Right ventricle myocardium superior (tissue), 1 donor: ENCODE measurements at regions not wholly inside any gene's neighbourhood (a gene's known extent, or its start where the extent isn't known, plus 50 kb on each side); places are given as distances from the start of the nearest gene placed in this dataset.

ENCODE experiments used
- ATAC-seq: fragments of 200-7000 bp; cut with Tn5 transposase; one replicate; pipeline ENCODE4 v1.9.1; 2020; ENCODE audit warnings: mild to moderate bottlenecking; ENCODE audit not compliant: poor library complexity
- DNase-seq: peaks from one replicate; pipeline ENCODE4 v3.0.0-alpha.2; 2020
- intact Hi-C: fragments of 100-400 bp; cut with DNase I; formaldehyde crosslinking; loops from one replicate; pipeline ENCODE4 v1.11.2; 2022
- donor health status: DM: no; HTN: yes; CAD: no; lungs with severe emphysema.

GRCh38 chr2:149827585-149828126, 240.1 kb upstream of the MMADHC start:
- DNase-seq: no peak
- intact Hi-C loops: no loop called here
- ATAC-seq: no peak

- ATAC-seq (no peak), DNase-seq (no peak)
- intact Hi-C loops: no loop called here
Observed at GRCh38 chr2:149826471-149827125, 239.0 kb upstream of the MMADHC start.

GRCh38 chr2:149825473-149825872, 237.9 kb upstream of the MMADHC start:
- DNase-seq (no peak), ATAC-seq (no peak)
- intact Hi-C loops: no loop called here

- ATAC-seq (no peak), DNase-seq (no peak)
- intact Hi-C loops: no loop called here
Observed at GRCh38 chr2:149824136-149824535, 236.6 kb upstream of the MMADHC start.

- intact Hi-C loops: no loop called here
- ATAC-seq: no peak
Observed at GRCh38 chr2:149819356-149819957, 231.9 kb upstream of the MMADHC start.

GRCh38 chr2:149816756-149817551, 229.4 kb upstream of the MMADHC start:
- no peak for ATAC-seq
- DNase-seq: no peak
- intact Hi-C loops: no loop called here

More at GRCh38 chr2:149819356-149819957, 231.9 kb upstream of the MMADHC start:
- DNase-seq: no peak

DNA sequence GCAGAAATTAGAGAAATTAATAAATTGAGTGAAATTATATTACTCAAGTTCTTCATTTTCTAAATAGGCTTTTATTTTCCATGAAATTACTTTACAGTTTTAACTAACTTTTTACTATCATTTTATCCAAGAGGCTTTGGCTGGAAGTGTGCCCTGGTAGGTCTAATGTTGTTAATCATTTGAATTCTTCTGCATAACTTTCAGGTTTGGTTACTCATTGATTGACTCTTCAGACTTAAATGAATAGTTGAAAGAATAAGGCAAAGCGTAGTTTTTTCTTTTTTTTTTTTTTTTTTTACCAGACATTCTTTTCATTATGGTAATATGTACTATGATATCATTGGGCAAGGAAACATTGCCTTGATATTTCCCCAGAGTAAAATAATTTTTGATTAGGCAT, 228.4 kb upstream of the MMADHC start:
- ATAC-seq: no peak
- no peak for DNase-seq
- intact Hi-C loops: no loop called here

DNA sequence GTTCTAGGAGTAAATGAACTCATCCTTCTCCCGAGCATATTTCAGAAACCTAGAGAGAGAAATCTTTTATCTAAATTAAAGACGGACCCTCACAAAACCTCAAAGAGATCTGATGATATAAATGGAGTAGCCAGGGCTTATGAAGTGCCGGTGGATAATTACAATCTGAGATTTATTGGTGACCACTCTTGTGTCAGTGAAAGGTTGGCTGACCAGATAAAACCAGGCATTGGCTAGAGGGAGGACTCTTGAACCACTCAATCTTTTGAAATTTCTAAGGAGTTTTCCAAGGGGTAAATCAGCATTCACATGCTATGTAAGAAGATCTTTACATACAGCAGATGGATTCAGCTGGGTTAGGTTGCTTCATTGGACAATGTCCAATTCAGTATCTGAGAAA, 227.3 kb upstream of the MMADHC start:
- no peak for ATAC-seq
- DNase-seq: no peak
- intact Hi-C loops: no loop called here

GRCh38 chr2:149814049-149814448, 226.5 kb upstream of the MMADHC start:
- intact Hi-C loops: no loop called here
- ATAC-seq (no peak), DNase-seq (no peak)

DNA sequence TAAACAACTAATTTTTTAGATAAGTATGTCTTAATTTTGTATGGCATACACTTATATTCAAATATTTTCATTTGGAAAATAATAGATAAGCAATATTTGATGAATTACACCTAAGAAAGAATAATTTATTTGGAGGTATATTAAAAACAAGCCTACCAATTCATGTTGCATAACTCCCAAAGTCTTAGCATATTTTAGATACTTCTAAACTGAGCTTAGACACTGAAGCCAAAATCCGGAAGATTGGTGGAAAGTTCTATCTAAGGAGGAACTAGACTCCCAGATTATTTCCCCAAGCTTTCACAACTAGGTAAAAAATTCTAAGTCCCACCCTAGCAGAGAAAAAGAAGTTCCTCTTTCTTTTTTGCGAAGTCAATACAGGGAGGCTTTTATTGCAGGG, 221.0 kb upstream of the MMADHC start:
- no peak for DNase-seq
- ATAC-seq: no peak
- intact Hi-C loops: loop anchor here (10.0 kb wide), 1 partner anchor 676 kb away; the partner anchor contains the start of gene RND3

DNA sequence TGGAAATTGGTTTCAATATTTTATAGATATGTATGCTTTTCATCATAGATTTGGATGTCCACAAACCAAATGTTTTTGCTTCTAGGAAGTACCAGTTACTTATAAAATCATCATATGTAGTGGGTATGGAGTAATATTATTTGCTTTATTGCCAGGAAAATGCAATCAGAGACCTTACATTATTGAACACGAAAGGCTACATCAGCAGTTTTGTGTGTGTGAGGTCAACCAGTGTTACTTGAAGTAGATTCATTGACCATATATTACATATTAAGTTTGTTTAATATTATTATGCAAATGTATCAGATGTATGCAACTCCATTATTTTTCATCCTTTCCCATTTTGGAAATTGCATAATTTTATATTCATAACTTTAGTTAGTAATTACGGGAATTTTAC, 219.1 kb upstream of the MMADHC start:
- ATAC-seq: no peak
- no peak for DNase-seq
- intact Hi-C loops: loop anchor here (10.0 kb wide), 1 partner anchor 678 kb away; the partner anchor contains the start of gene RND3

GRCh38 chr2:149800624-149801542, 213.3 kb upstream of the MMADHC start:
- intact Hi-C loops: loop anchor here (10.0 kb wide), 1 partner anchor 684 kb away; the partner anchor contains the start of gene RND3
- ATAC-seq (no peak), DNase-seq (no peak)

- intact Hi-C loops: no loop called here
- no peak for DNase-seq
- ATAC-seq: peak; percentile 82
Observed at GRCh38 chr2:149799013-149799705, 211.6 kb upstream of the MMADHC start.

- no peak for DNase-seq
- no peak for ATAC-seq
- intact Hi-C loops: no loop called here
Observed at GRCh38 chr2:149797030-149797429, 209.5 kb upstream of the MMADHC start.

- ATAC-seq (no peak), DNase-seq (no peak)
- intact Hi-C loops: no loop called here
Observed at GRCh38 chr2:149789549-149789948, 202.0 kb upstream of the MMADHC start.

GRCh38 chr2:149787206-149787605, 199.6 kb upstream of the MMADHC start:
- ATAC-seq (no peak), DNase-seq (no peak)
- intact Hi-C loops: no loop called here

DNA sequence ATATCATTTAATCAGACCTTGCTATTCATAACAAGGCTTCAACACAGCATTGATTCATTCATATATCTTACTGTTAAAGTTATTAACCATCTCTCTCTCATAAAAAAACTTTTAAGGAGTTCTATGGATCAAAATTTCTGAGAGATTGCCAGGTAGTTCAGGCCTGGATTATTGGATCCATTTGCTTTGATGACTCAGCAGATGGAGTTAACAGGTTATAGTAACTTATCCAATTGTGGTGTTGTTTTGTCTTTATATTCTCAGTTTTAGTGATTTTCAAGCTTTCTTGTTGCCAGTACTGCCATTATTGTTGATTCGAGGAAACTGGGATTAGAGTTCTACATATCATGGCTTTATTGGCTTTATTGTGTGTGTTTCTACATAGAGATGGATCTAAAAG, 195.7 kb upstream of the MMADHC start:
- no peak for DNase-seq
- intact Hi-C loops: no loop called here
- ATAC-seq: no peak

DNA sequence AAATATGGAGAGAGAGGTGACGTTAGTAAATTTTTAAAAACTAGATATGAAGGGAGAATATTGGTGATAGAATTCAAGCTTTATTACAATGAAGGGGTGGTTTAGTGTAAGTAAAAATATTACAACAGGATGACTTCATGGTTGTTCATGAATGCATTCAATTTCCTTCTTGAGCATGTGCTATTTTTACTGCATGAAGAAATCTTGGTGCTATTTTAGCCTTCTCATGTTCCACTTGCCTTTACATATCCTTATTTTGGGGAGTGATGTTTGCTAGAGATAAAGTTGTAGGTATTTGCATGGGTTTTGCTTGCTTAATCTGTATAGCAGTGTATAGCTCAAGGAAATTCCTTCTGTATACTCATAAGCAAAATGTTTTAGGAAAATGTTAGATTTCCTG, 195.0 kb upstream of the MMADHC start:
- DNase-seq (no peak), ATAC-seq (no peak)
- intact Hi-C loops: no loop called here
